Esophagus squamous epithelium (tissue), 4 donors: ENCODE measurements at regions not wholly inside any gene's neighbourhood (a gene's known extent, or its start where the extent isn't known, plus 50 kb on each side); places are given as distances from the start of the nearest gene placed in this dataset.

Experiments used
- POLR2A ChIP-seq, 4 donors: fragments of 450-650 bp; IDR thresholded peaks; one replicate each; pipeline ENCODE4 v1.6.1; 2017; ENCODE audit warnings: antibody characterized with exemption in 4 of 4, mild to moderate bottlenecking in 4 of 4, moderate library complexity in 3 of 4
- TF ChIP-seq, protein P1 (sequence below), 6 experiments: fragments of 450-650 bp in 4 of 6; fragments of 200-600 bp in 2 of 6; sonication (generic) in 2 of 6; IDR thresholded peaks; one replicate each; pipeline ENCODE4 v1.5.1; 2016 to 2019; ENCODE audit warnings: antibody characterized with exemption in 6 of 6, mild to moderate bottlenecking in 4 of 6, moderate library complexity in 4 of 6

DNA sequence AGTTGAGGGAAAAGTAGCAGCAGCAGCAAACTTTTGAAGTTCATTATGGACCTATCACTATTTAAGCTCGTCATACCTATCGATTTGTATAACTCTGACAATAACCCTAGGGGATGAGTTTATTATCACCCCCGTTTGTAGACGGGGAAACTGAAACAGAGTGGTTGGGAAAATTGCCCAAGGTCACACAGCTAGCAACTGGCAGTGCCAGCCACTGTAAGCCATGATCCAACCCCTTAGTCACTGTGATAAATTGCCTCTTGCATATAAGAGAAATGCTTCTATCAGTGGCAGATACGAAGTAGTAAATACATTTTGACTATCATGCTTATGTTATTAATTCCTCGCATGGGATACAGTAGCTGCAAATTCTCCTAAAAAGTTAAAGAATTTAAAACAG, 73.3 kb upstream of the ATP10B start:
- TF ChIP-seq, protein P1, sequence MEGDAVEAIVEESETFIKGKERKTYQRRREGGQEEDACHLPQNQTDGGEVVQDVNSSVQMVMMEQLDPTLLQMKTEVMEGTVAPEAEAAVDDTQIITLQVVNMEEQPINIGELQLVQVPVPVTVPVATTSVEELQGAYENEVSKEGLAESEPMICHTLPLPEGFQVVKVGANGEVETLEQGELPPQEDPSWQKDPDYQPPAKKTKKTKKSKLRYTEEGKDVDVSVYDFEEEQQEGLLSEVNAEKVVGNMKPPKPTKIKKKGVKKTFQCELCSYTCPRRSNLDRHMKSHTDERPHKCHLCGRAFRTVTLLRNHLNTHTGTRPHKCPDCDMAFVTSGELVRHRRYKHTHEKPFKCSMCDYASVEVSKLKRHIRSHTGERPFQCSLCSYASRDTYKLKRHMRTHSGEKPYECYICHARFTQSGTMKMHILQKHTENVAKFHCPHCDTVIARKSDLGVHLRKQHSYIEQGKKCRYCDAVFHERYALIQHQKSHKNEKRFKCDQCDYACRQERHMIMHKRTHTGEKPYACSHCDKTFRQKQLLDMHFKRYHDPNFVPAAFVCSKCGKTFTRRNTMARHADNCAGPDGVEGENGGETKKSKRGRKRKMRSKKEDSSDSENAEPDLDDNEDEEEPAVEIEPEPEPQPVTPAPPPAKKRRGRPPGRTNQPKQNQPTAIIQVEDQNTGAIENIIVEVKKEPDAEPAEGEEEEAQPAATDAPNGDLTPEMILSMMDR (IDR thresholded peaks at IDR 0.05), result no peak
- no peak for TF ChIP-seq POLR2A (IDR thresholded peaks at IDR 0.05)
